HFFc6 (cell line): ENCODE measurements at regions not wholly inside any gene's neighbourhood (a gene's known extent, or its start where the extent isn't known, plus 50 kb on each side); places are given as distances from the start of the nearest gene placed in this dataset.
"Not testable (repeated sequence)": the region's sequence is repeated elsewhere in the genome, so short reads cannot be mapped to it uniquely, and the experiment has no call there.

Experiments used
- DNase-seq: peaks from one replicate; pipeline ENCODE4 v3.0.0-alpha.2; 2018
- H3K27ac Mint-ChIP-seq: 2 replicates; pipeline ENCODE4 v1.8.0; 2020; ENCODE audit warnings: mild to moderate bottlenecking, mixed read lengths
- H3K27me3 Mint-ChIP-seq: 2 replicates; pipeline ENCODE4 v1.8.0; 2021; ENCODE audit warnings: mild to moderate bottlenecking, moderate library complexity, mixed read lengths; ENCODE audit not compliant: insufficient read depth
- H3K36me3 Mint-ChIP-seq: 2 replicates; pipeline ENCODE4 v1.8.0; 2021; ENCODE audit warnings: low read depth, mixed read lengths
- H3K4me1 Mint-ChIP-seq: 2 replicates; pipeline ENCODE4 v1.8.0; 2020; ENCODE audit warnings: low read depth, mixed read lengths
- H3K4me3 Mint-ChIP-seq: 2 replicates; pipeline ENCODE4 v1.8.0; 2020; ENCODE audit warnings: mild to moderate bottlenecking, moderate library complexity, mixed read lengths
- H3K9me3 Mint-ChIP-seq: 2 replicates; pipeline ENCODE4 v1.8.0; 2020; ENCODE audit warnings: mild to moderate bottlenecking, mixed read lengths
- TF ChIP-seq, protein P1 (sequence below): fragments of 200-600 bp; sonication (generic); IDR thresholded peaks from 2 replicates; pipeline ENCODE4 v1.5.0; 2021; ENCODE audit warnings: antibody characterized with exemption, mild to moderate bottlenecking

- Mint-ChIP-seq H3K36me3 (no peaks in the 10 kb centered on the region), H3K4me1 (no peaks in the 10 kb centered on the region; the same call in 1 of the 2 replicates), H3K4me3 (no peak overlapping the region), H3K9me3 (no peaks in the 10 kb centered on the region), H3K27me3 (peaks cover 2% of the 10 kb centered on the region; the same call in 1 of the 2 replicates), H3K27ac (no peak overlapping the region)
- DNase-seq: no peak
- TF ChIP-seq, protein P1, sequence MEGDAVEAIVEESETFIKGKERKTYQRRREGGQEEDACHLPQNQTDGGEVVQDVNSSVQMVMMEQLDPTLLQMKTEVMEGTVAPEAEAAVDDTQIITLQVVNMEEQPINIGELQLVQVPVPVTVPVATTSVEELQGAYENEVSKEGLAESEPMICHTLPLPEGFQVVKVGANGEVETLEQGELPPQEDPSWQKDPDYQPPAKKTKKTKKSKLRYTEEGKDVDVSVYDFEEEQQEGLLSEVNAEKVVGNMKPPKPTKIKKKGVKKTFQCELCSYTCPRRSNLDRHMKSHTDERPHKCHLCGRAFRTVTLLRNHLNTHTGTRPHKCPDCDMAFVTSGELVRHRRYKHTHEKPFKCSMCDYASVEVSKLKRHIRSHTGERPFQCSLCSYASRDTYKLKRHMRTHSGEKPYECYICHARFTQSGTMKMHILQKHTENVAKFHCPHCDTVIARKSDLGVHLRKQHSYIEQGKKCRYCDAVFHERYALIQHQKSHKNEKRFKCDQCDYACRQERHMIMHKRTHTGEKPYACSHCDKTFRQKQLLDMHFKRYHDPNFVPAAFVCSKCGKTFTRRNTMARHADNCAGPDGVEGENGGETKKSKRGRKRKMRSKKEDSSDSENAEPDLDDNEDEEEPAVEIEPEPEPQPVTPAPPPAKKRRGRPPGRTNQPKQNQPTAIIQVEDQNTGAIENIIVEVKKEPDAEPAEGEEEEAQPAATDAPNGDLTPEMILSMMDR: no peak
Measured at GRCh38 chr21:27772816-27773215, 805.9 kb upstream of the ADAMTS5 start.

GRCh38 chr21:27771938-27772483 lies 805.1 kb upstream of the ADAMTS5 start:
- H3K36me3 Mint-ChIP-seq: no peaks in the 10 kb centered on the region
- TF ChIP-seq, protein P1: no peak
- peaks cover 2% of the 10 kb centered on the region; the same call in 1 of the 2 replicates for H3K27me3 Mint-ChIP-seq
- H3K4me1 Mint-ChIP-seq: no peaks in the 10 kb centered on the region; the same call in 1 of the 2 replicates
- no peak overlapping the region for H3K27ac Mint-ChIP-seq
- DNase-seq: no peak
- no peaks in the 10 kb centered on the region for H3K9me3 Mint-ChIP-seq
- H3K4me3 Mint-ChIP-seq: no peak overlapping the region

DNA sequence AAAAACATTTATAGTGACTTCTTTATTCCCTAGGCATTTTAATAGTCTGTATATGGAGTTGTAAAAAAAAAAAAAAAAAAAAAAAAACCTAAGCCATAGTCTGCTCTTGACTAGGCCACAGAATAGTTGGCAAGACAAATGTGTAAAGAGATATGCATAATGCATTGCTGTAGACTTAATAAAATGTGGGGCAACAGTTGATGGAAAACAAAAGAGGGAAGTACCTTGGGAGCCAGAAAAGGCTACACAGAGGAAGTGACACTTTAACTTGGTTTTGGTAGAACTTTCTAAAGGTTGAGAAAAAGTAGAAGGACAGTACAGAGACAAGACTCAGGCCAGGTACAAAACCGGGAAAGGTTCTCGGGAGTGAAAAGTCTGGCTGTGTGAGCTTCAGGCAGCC lies 802.9 kb upstream of the ADAMTS5 start:
- Mint-ChIP-seq H3K27ac (no peak overlapping the region), H3K36me3 (no peaks in the 10 kb centered on the region), H3K4me1 (no peaks in the 10 kb centered on the region; the same call in 1 of the 2 replicates), H3K4me3 (no peak overlapping the region), H3K9me3 (no peaks in the 10 kb centered on the region), H3K27me3 (peaks cover 2% of the 10 kb centered on the region; the same call in 1 of the 2 replicates)
- no peak for DNase-seq
- TF ChIP-seq, protein P1: no peak

DNA sequence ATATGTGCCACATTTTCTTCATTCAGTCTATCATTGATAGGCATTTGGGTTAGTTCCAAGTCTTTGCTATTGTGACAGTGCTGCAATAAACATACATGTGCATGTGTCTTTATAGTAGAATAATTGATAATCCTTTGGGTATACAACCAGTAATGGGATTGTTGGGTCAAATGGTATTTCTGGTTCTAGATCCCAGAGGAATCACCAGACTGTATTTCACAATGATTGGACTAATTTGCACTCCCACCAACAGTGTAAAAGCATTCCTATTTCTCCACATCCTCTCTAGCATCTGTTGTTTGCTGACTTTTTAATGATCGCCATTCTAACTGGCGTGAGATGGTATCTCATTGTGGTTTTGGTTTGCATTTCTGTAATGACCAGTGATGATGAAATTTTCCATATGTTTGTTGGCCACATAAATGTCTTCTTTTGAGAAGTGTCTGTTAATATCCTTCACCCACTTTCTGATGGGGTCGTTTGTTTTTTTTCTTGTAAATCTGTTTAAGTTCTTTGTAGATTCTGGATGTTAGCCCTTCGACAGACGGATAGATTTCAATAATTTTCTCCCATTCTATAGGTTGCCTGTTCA lies 801.3 kb upstream of the ADAMTS5 start:
- not testable (repeated sequence) for H3K9me3 Mint-ChIP-seq, H3K4me1 Mint-ChIP-seq, H3K36me3 Mint-ChIP-seq, H3K27ac Mint-ChIP-seq, H3K27me3 Mint-ChIP-seq, H3K4me3 Mint-ChIP-seq
- DNase-seq: peak; percentile 4

DNA sequence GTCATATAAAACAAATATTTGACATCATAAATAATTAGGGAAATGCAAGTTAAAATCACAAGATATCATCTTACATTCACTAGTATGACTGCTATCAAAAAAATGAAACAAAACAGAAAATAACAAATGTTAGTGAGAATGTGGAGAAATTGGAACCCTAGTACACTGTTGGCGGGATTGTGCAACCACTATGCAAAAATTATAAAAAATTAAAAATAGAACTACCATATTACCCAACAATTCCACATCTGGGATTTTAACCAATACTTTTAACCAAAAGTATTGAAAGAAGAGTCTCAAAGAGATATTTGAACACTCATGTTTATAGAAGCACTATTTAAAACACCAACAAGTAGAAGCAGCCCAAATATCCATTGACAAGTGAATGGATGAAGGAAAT lies 797.2 kb upstream of the ADAMTS5 start:
- no peak overlapping the region for H3K27ac Mint-ChIP-seq
- DNase-seq: no peak
- no peaks in the 10 kb centered on the region for H3K36me3 Mint-ChIP-seq
- no peaks in the 10 kb centered on the region; the same call in 1 of the 2 replicates for H3K9me3 Mint-ChIP-seq
- TF ChIP-seq, protein P1: no peak
- H3K4me3 Mint-ChIP-seq: no peak overlapping the region
- peaks cover 4% of the 10 kb centered on the region for H3K27me3 Mint-ChIP-seq
- peaks cover 19% of the 10 kb centered on the region; the same call in 1 of the 2 replicates for H3K4me1 Mint-ChIP-seq

DNA sequence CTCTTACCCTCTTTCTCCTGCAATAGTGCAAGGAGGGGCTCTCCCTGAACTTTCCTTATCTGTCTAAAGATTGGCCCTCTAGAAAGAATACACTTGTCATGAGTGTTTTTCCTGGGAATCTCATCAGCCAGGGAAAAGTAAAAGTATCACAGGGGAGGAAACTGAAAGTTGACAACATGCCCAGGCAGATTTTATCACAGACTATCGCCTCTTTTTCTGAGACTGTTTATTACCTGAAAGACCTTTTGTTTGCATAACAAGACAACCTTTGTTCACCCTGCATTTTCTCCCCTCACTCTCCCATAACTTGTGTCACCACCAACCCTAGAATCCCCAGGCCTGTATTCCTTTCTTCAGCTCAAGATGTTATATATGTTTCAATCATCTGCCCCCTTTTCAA lies 794.7 kb upstream of the ADAMTS5 start:
- Mint-ChIP-seq H3K4me3 (no peak overlapping the region), H3K36me3 (no peaks in the 10 kb centered on the region), H3K4me1 (peaks cover 19% of the 10 kb centered on the region; the same call in 1 of the 2 replicates), H3K27ac (no peak overlapping the region), H3K27me3 (peaks cover 4% of the 10 kb centered on the region), H3K9me3 (no peaks in the 10 kb centered on the region; the same call in 1 of the 2 replicates)
- DNase-seq: no peak
- TF ChIP-seq, protein P1: no peak
